GM10248 (cell line): ENCODE measurements at regions not wholly inside any gene's neighbourhood (a gene's known extent, or its start where the extent isn't known, plus 50 kb on each side); places are given as distances from the start of the nearest gene placed in this dataset.

Experiments
- CTCF ChIA-PET: fragments of 300-600 bp; sonication (Branson Sonifier 250); formaldehyde crosslinking; extraction: SDS; loops from one replicate; lab custom pipeline; 2021; ENCODE audit warnings: antibody characterized with exemption; lab: Yijun Ruan, JAX
- POLR2A ChIA-PET: fragments of 350-650 bp; sonication (Branson Sonifier 250); formaldehyde crosslinking; extraction: SDS; loops from one replicate; lab custom pipeline; 2020; ENCODE audit warnings: antibody characterized with exemption; lab: Yijun Ruan, JAX
- DNase-seq: peaks from one replicate; pipeline ENCODE4 v3.0.0; 2012; ENCODE audit errors: extremely low spot score
- CTCF ChIP-seq: IDR thresholded peaks from 2 replicates; pipeline ENCODE4 v1.5.1; 2012; ENCODE audit warnings: mild to moderate bottlenecking, low read depth; ENCODE audit errors: extremely low read depth, missing control alignments, control extremely low read depth

DNA sequence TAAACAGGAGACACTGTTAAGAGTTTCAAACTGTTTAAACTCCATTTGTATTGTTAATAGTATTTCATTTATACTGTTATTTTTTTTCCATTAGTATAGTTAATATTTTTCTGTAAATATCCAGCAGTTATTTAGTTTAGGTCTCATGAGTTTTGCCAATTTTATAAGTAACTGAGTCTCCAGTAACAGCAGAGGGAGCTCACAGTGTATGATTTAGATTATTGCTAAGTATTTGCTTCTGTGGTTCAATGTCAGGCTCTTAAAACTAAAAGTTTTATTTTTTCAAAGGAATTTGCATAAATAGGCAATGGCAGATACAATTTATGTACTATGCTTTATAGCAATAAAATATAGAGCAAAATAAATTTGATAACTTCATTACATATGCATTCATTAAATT, 209.7 kb downstream of the ATXN7L3B start:
- TF ChIP-seq CTCF = no peak
- ChIA-PET POLR2A (no interaction called here), CTCF (no interaction called here)
- no peak for DNase-seq

DNA sequence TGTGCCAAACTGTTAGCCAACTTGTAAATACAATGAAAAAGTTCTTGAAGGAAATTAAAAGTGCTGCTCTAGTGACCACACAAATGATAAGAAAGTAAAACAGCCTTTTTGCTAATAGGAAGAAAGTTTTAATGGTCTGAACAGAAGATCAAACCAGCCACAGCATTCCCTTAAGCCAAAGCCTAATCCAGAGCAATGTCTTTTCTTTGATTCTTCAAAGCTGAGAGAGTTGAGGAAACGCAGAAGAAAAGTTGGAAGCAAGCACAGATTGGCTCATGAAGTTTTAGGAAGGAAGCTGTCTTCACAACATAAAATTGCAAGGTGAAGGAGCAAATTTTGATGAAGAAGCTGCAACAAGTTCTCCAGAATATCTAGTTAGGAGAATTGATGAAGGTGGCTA, 213.8 kb downstream of the ATXN7L3B start:
- no peak for DNase-seq
- CTCF ChIA-PET = interaction anchor here (1.2 kb wide), 1 partner anchor 63 kb away, joined by 4 read pairs; no protein-coding TSS in a partner anchor
- POLR2A ChIA-PET = no interaction called here
- TF ChIP-seq CTCF = no peak

- CTCF ChIA-PET = interaction anchor here (1.2 kb wide), 1 partner anchor 64 kb away, joined by 4 read pairs; no protein-coding TSS in a partner anchor
- no peak for TF ChIP-seq CTCF
Measured at GRCh38 chr12:74752215-74752614, 214.6 kb downstream of the ATXN7L3B start.

GRCh38 chr12:74770552-74770951, 232.9 kb downstream of the ATXN7L3B start:
- DNase-seq = no peak
- no peak for TF ChIP-seq CTCF
- CTCF ChIA-PET = no interaction called here
- POLR2A ChIA-PET = no interaction called here

More at GRCh38 chr12:74752215-74752614, 214.6 kb downstream of the ATXN7L3B start:
- DNase-seq = no peak
- POLR2A ChIA-PET = no interaction called here

DNA sequence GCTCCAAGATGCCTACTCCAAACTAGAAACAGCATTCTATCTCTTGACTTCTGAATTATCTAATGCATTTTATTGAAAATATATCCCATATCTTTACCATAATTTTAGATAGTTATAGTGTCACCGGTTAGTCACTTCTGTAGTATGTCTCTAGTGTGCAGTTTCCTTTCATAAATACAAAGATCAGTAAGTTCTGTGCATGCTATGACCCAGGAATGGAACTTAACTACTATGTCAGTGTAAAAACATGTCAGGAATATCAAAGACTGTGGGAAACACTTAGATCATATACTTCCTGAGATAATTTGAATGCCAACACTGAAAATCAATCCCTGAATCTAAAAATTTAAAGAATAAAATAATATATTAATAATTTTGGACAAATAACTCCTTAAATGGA, 237.6 kb downstream of the ATXN7L3B start:
- ChIA-PET POLR2A (no interaction called here), CTCF (no interaction called here)
- no peak for DNase-seq
- no peak for TF ChIP-seq CTCF

- ChIA-PET POLR2A (no interaction called here), CTCF (no interaction called here)
- TF ChIP-seq CTCF = no peak
- no peak for DNase-seq
Measured at GRCh38 chr12:74776378-74776777, 238.7 kb downstream of the ATXN7L3B start.
